ENCODE measurements at regions not wholly inside any gene's neighbourhood (a gene's known extent, or its start where the extent isn't known, plus 50 kb on each side); places are given as distances from the start of the nearest gene placed in this dataset. TPM values are rescaled to one million over a fixed set of nuclear protein-coding genes. Genes with fewer than 3 reads are reported as not detected.

GRCh38 chr7:138407792-138408191, 52.3 kb upstream of the TRIM24 start:
- Histone ChIP-seq H2BK120ac (ENCODE audit: low read depth, low read length) (no peak overlapping the region), H4K8ac (ENCODE audit: low read depth, low read length) (no peak overlapping the region), H3K9ac (ENCODE audit: low read depth, low read length, poor library complexity) (no peak overlapping the region), H3K4me3 (ENCODE audit: low read length in 2 of 2) (no peak overlapping the region), H2BK12ac (ENCODE audit: low read length) (no peak overlapping the region), H3K4me1 (ENCODE audit: control insufficient read depth in 2 of 2, insufficient read depth in 1 of 2, low read depth in 1 of 2, low read length in 2 of 2) (no peaks in the 10 kb centered on the region), H3K23ac (ENCODE audit: low read depth, low read length, poor library complexity) (no peak overlapping the region), H3K79me1 (ENCODE audit: low read depth, low read length) (no peaks in the 10 kb centered on the region), H2AFZ (ENCODE audit: low read length) (peak overlapping the region; percentile 43), H3K27me3 (ENCODE audit: control insufficient read depth in 3 of 3, insufficient read depth in 3 of 3, low read depth in 1 of 3, low read length in 3 of 3) (no peaks in the 10 kb centered on the region), H2BK5ac (ENCODE audit: low read length) (no peak overlapping the region), H2AK5ac (ENCODE audit: low read depth, low read length) (no peak overlapping the region), H3K4ac (ENCODE audit: low read length) (no peak overlapping the region), H2BK15ac (ENCODE audit: low read length) (no peak overlapping the region), H3K14ac (ENCODE audit: low read length) (no peak overlapping the region), H3K36me3 (replicated peaks in 1 of 2; ENCODE audit: control insufficient read depth in 2 of 2, insufficient read depth in 2 of 2, low read length in 2 of 2) (no peaks in the 10 kb centered on the region), H4K91ac (ENCODE audit: low read depth, low read length, poor library complexity) (no peak overlapping the region), H3K18ac (ENCODE audit: low read length) (no peak overlapping the region), H3K9me3 (replicated peaks in 1 of 2; ENCODE audit: control insufficient read depth in 2 of 2, insufficient read depth in 1 of 2, low read depth in 1 of 2, low read length in 2 of 2) (no peaks in the 10 kb centered on the region), H3K27ac (replicated peaks; ENCODE audit: low read length) (no peak overlapping the region), H3K4me2 (ENCODE audit: insufficient read depth, low read length, poor library complexity, severe bottlenecking) (no peak overlapping the region)
- no CpG with 5 or more reads among the region's 4 CpGs for WGBS, 2 donors (ENCODE audit: extremely low coverage in 2 of 2, insufficient read length in 2 of 2, insufficient replicate concordance in 1 of 2)
- no peak for DNase-seq (ENCODE audit: low spot score)

Small RNAs in the stretch of these regions (small RNA-seq; reads per million reads assigned to genes)
- gene RF00019 (ENCODE audit: insufficient read depth) (not detected), gene RF00432 (ENCODE audit: insufficient read depth) (not detected)

Measured in neuronal stem cell (in vitro differentiated cells).